ENCODE measurements at regions not wholly inside any gene's neighbourhood (a gene's known extent, or its start where the extent isn't known, plus 50 kb on each side); places are given as distances from the start of the nearest gene placed in this dataset.
A peak's percentile ranks its signal among the peaks of the same experiment; 100 is the strongest.

- no peak overlapping the region for H3K4me3 Mint-ChIP-seq
- ATAC-seq (replicated peaks in 1 of 2) = peak in 1 of 2 donors; percentile 30
Measured at GRCh38 chr16:82425661-82426060, 201.1 kb upstream of the CDH13 start.

GRCh38 chr16:82421851-82422250, 204.9 kb upstream of the CDH13 start:
- H3K4me1 Mint-ChIP-seq (ENCODE audit: low read depth) = no peaks in the 10 kb centered on the region
- H3K4me3 Mint-ChIP-seq = no peak overlapping the region
- ATAC-seq (replicated peaks in 1 of 2) = no peak
- no peak overlapping the region for H3K27ac Mint-ChIP-seq
- H3K27me3 Mint-ChIP-seq (ENCODE audit: low read depth) = no peaks in the 10 kb centered on the region
- DNase-seq = no peak
- H3K36me3 Mint-ChIP-seq (ENCODE audit: insufficient read depth in 2 of 2) = no peaks in the 10 kb centered on the region
- no peaks in the 10 kb centered on the region for H3K9me3 Mint-ChIP-seq

More at GRCh38 chr16:82425661-82426060, 201.1 kb upstream of the CDH13 start:
- no peak for DNase-seq
- no peak overlapping the region for H3K27ac Mint-ChIP-seq
- H3K4me1 Mint-ChIP-seq (ENCODE audit: low read depth) = no peaks in the 10 kb centered on the region
- H3K36me3 Mint-ChIP-seq (ENCODE audit: insufficient read depth in 2 of 2) = no peaks in the 10 kb centered on the region
- H3K9me3 Mint-ChIP-seq = no peaks in the 10 kb centered on the region
- H3K27me3 Mint-ChIP-seq (ENCODE audit: low read depth) = no peaks in the 10 kb centered on the region

GRCh38 chr16:82419332-82419731, 207.4 kb upstream of the CDH13 start:
- ATAC-seq (replicated peaks in 1 of 2) = no peak
- no peak for DNase-seq
- Mint-ChIP-seq H3K4me1 (ENCODE audit: low read depth) (no peaks in the 10 kb centered on the region), H3K9me3 (no peaks in the 10 kb centered on the region), H3K27ac (no peak overlapping the region), H3K27me3 (ENCODE audit: low read depth) (no peaks in the 10 kb centered on the region), H3K4me3 (no peak overlapping the region), H3K36me3 (ENCODE audit: insufficient read depth in 2 of 2) (no peaks in the 10 kb centered on the region)

- ATAC-seq (replicated peaks in 1 of 2) (no peak), DNase-seq (no peak)
- no peaks in the 10 kb centered on the region for H3K36me3 Mint-ChIP-seq (ENCODE audit: insufficient read depth in 2 of 2)
- no peak overlapping the region for H3K27ac Mint-ChIP-seq
- H3K9me3 Mint-ChIP-seq = no peaks in the 10 kb centered on the region
- no peak overlapping the region for H3K4me3 Mint-ChIP-seq
- H3K27me3 Mint-ChIP-seq (ENCODE audit: low read depth) = no peaks in the 10 kb centered on the region
- H3K4me1 Mint-ChIP-seq (ENCODE audit: low read depth) = no peaks in the 10 kb centered on the region
Measured at GRCh38 chr16:82414476-82414875, 212.3 kb upstream of the CDH13 start.

GRCh38 chr16:82412770-82413169, 214.0 kb upstream of the CDH13 start:
- H3K27ac Mint-ChIP-seq = no peak overlapping the region
- no peaks in the 10 kb centered on the region for H3K4me1 Mint-ChIP-seq (ENCODE audit: low read depth)
- H3K27me3 Mint-ChIP-seq (ENCODE audit: low read depth) = peaks cover 2% of the 10 kb centered on the region
- no peak for DNase-seq
- no peaks in the 10 kb centered on the region for H3K9me3 Mint-ChIP-seq
- H3K36me3 Mint-ChIP-seq (ENCODE audit: insufficient read depth in 2 of 2) = no peaks in the 10 kb centered on the region
- no peak overlapping the region for H3K4me3 Mint-ChIP-seq
- ATAC-seq (replicated peaks in 1 of 2) = no peak

GRCh38 chr16:82405736-82406135, 221.0 kb upstream of the CDH13 start:
- Mint-ChIP-seq H3K9me3 (peaks cover 2 to 3% of the 10 kb centered on the region in 2 donors), H3K4me3 (no peak overlapping the region), H3K4me1 (ENCODE audit: low read depth) (no peaks in the 10 kb centered on the region), H3K36me3 (ENCODE audit: insufficient read depth in 2 of 2) (no peaks in the 10 kb centered on the region), H3K27ac (no peak overlapping the region), H3K27me3 (ENCODE audit: low read depth) (peaks cover 13% of the 10 kb centered on the region)
- DNase-seq = no peak
- ATAC-seq (replicated peaks in 1 of 2) = no peak

GRCh38 chr16:82404586-82405315, 222.0 kb upstream of the CDH13 start:
- DNase-seq (no peak), ATAC-seq (replicated peaks in 1 of 2) (no peak)
- Mint-ChIP-seq H3K27me3 (ENCODE audit: low read depth) (peaks cover 13% of the 10 kb centered on the region), H3K27ac (no peak overlapping the region), H3K4me3 (no peak overlapping the region), H3K4me1 (ENCODE audit: low read depth) (no peaks in the 10 kb centered on the region), H3K36me3 (ENCODE audit: insufficient read depth in 2 of 2) (no peaks in the 10 kb centered on the region), H3K9me3 (peaks cover 2 to 3% of the 10 kb centered on the region in 2 donors)

- Mint-ChIP-seq H3K9me3 (peaks cover 2 to 3% of the 10 kb centered on the region in 2 donors), H3K4me3 (no peak overlapping the region), H3K36me3 (ENCODE audit: insufficient read depth in 2 of 2) (no peaks in the 10 kb centered on the region), H3K4me1 (ENCODE audit: low read depth) (no peaks in the 10 kb centered on the region), H3K27me3 (ENCODE audit: low read depth) (peaks cover 16% of the 10 kb centered on the region), H3K27ac (no peak overlapping the region)
- DNase-seq = no peak
- no peak for ATAC-seq (replicated peaks in 1 of 2)
Measured at GRCh38 chr16:82402665-82403218, 224.0 kb upstream of the CDH13 start.

GRCh38 chr16:82400046-82400445, 226.7 kb upstream of the CDH13 start:
- H3K27ac Mint-ChIP-seq = no peak overlapping the region
- H3K9me3 Mint-ChIP-seq = peaks cover 2 to 3% of the 10 kb centered on the region in 2 donors
- peaks cover 13% of the 10 kb centered on the region for H3K27me3 Mint-ChIP-seq (ENCODE audit: low read depth)
- H3K4me1 Mint-ChIP-seq (ENCODE audit: low read depth) = no peaks in the 10 kb centered on the region
- H3K36me3 Mint-ChIP-seq (ENCODE audit: insufficient read depth in 2 of 2) = no peaks in the 10 kb centered on the region
- no peak overlapping the region for H3K4me3 Mint-ChIP-seq
- DNase-seq = no peak
- ATAC-seq (replicated peaks in 1 of 2) = no peak

- no peak for ATAC-seq (replicated peaks in 1 of 2)
- no peak overlapping the region for H3K27ac Mint-ChIP-seq
- H3K4me3 Mint-ChIP-seq = no peak overlapping the region
- no peak for DNase-seq
- peaks cover 9% of the 10 kb centered on the region for H3K27me3 Mint-ChIP-seq (ENCODE audit: low read depth)
- H3K36me3 Mint-ChIP-seq (ENCODE audit: insufficient read depth in 2 of 2) = no peaks in the 10 kb centered on the region
- H3K9me3 Mint-ChIP-seq = no peaks in the 10 kb centered on the region
- no peaks in the 10 kb centered on the region for H3K4me1 Mint-ChIP-seq (ENCODE audit: low read depth)
Measured at GRCh38 chr16:82396509-82396908, 226.5 kb upstream of the MPHOSPH6 start.

- Mint-ChIP-seq H3K27ac (no peak overlapping the region), H3K27me3 (ENCODE audit: low read depth) (peaks cover 6% of the 10 kb centered on the region), H3K4me1 (ENCODE audit: low read depth) (no peaks in the 10 kb centered on the region), H3K4me3 (no peak overlapping the region), H3K36me3 (ENCODE audit: insufficient read depth in 2 of 2) (no peaks in the 10 kb centered on the region), H3K9me3 (no peaks in the 10 kb centered on the region)
- ATAC-seq (replicated peaks in 1 of 2) (no peak), DNase-seq (no peak)
Measured at GRCh38 chr16:82395212-82395611, 225.2 kb upstream of the MPHOSPH6 start.

GRCh38 chr16:82391690-82392089, 221.7 kb upstream of the MPHOSPH6 start:
- Mint-ChIP-seq H3K27me3 (ENCODE audit: low read depth) (no peaks in the 10 kb centered on the region), H3K4me1 (ENCODE audit: low read depth) (no peaks in the 10 kb centered on the region), H3K9me3 (no peaks in the 10 kb centered on the region), H3K4me3 (no peak overlapping the region), H3K36me3 (ENCODE audit: insufficient read depth in 2 of 2) (no peaks in the 10 kb centered on the region), H3K27ac (no peak overlapping the region)
- ATAC-seq (replicated peaks in 1 of 2) (no peak), DNase-seq (no peak)

GRCh38 chr16:82389956-82390650, 220.1 kb upstream of the MPHOSPH6 start:
- no peaks in the 10 kb centered on the region for H3K36me3 Mint-ChIP-seq (ENCODE audit: insufficient read depth in 2 of 2)

More at GRCh38 chr16:82389956-82390650, 220.1 kb upstream of the MPHOSPH6 start:
- DNase-seq (no peak), ATAC-seq (replicated peaks in 1 of 2) (no peak)
- H3K4me3 Mint-ChIP-seq = no peak overlapping the region
- H3K27me3 Mint-ChIP-seq (ENCODE audit: low read depth) = no peaks in the 10 kb centered on the region
- H3K27ac Mint-ChIP-seq = no peak overlapping the region
- H3K9me3 Mint-ChIP-seq = no peaks in the 10 kb centered on the region
- H3K4me1 Mint-ChIP-seq (ENCODE audit: low read depth) = no peaks in the 10 kb centered on the region

Measured in activated T-cell treated with anti-CD3 and anti-CD28 coated beads, Interleukin-2, amount 50 U/mL, for 72 hours (primary cell).